Hepatocyte (in vitro differentiated cells): ENCODE measurements at regions not wholly inside any gene's neighbourhood (a gene's known extent, or its start where the extent isn't known, plus 50 kb on each side); places are given as distances from the start of the nearest gene placed in this dataset.

ENCODE experiments used
- DNase-seq: peaks from one replicate; pipeline ENCODE4 v3.0.0-alpha.2; 2016; ENCODE audit warnings: low spot score
- H2AFZ ChIP-seq: fragments of 200-600 bp; sonication (generic); 2 replicates; pipeline ENCODE4 v1.6.0; 2016; ENCODE audit warnings: antibody characterized with exemption, mild to moderate bottlenecking
- H3K27ac ChIP-seq: fragments of 200-600 bp; sonication (generic); 2 replicates; pipeline ENCODE4 v1.5.1; 2016; ENCODE audit warnings: mild to moderate bottlenecking
- H3K27me3 ChIP-seq: fragments of 200-600 bp; sonication (generic); 2 replicates; pipeline ENCODE4 v1.6.1; 2016
- H3K36me3 ChIP-seq: fragments of 200-600 bp; sonication (generic); replicated peaks from 2 replicates; pipeline ENCODE4 v1.5.1; 2016; ENCODE audit warnings: low read depth; ENCODE audit not compliant: insufficient read depth
- H3K4me1 ChIP-seq: fragments of 200-600 bp; sonication (generic); 2 replicates; pipeline ENCODE4 v1.5.1; 2016; ENCODE audit warnings: mild to moderate bottlenecking, moderate library complexity; ENCODE audit not compliant: insufficient read depth
- H3K4me2 ChIP-seq: fragments of 200-600 bp; sonication (generic); 2 replicates; pipeline ENCODE4 v1.6.0; 2016
- H3K4me3 ChIP-seq: fragments of 200-600 bp; sonication (generic); 2 replicates; pipeline ENCODE4 v1.5.1; 2016; ENCODE audit warnings: mild to moderate bottlenecking
- H3K79me2 ChIP-seq: fragments of 200-600 bp; sonication (generic); 2 replicates; pipeline ENCODE4 v1.6.0; 2017; ENCODE audit warnings: mild to moderate bottlenecking
- H3K9me2 ChIP-seq: fragments of 200-600 bp; sonication (generic); replicated peaks from 2 replicates; pipeline ENCODE4 v1.6.0; 2017; ENCODE audit warnings: mild to moderate bottlenecking; ENCODE audit not compliant: insufficient read depth
- H3K9me3 ChIP-seq: fragments of 200-600 bp; sonication (generic); 2 replicates; pipeline ENCODE4 v1.5.1; 2016; ENCODE audit warnings: low read depth, mild to moderate bottlenecking
- H4K20me1 ChIP-seq: fragments of 200-600 bp; sonication (generic); 2 replicates; pipeline ENCODE4 v1.6.0; 2016; ENCODE audit warnings: mild to moderate bottlenecking; ENCODE audit not compliant: insufficient read depth, poor library complexity, severe bottlenecking
- CTCF ChIP-seq: fragments of 200-600 bp; sonication (generic); IDR thresholded peaks from 2 replicates; pipeline ENCODE4 v1.5.1; 2016; ENCODE audit warnings: antibody characterized with exemption, mild to moderate bottlenecking; ENCODE audit not compliant: poor library complexity
- EZH2 ChIP-seq: fragments of 200-600 bp; sonication (generic); IDR thresholded peaks from 2 replicates; pipeline ENCODE4 v1.6.1; 2016; ENCODE audit warnings: antibody characterized with exemption, mild to moderate bottlenecking, borderline replicate concordance
- EZH2phosphoT487 ChIP-seq: fragments of 200-600 bp; sonication (generic); IDR thresholded peaks from one replicate; pipeline ENCODE4 v1.6.1; 2018; ENCODE audit warnings: antibody characterized with exemption, mild to moderate bottlenecking, low read depth, moderate library complexity; ENCODE audit not compliant: unreplicated experiment, severe bottlenecking
- WGBS: methylation state at CpG from one replicate; pipeline ENCODE4 v1.1.6; 2016; ENCODE audit warnings: low lambda C conversion rate; ENCODE audit errors: missing lambda C conversion rate; 5-methylcytosine and 5-hydroxymethylcytosine counted together

- H3K79me2 ChIP-seq, result no peaks in the 10 kb centered on the region
- no peaks in the 10 kb centered on the region for H3K36me3 ChIP-seq
- H2AFZ ChIP-seq, result no peak overlapping the region
- WGBS, result 94% methylated on average over 5 of the region's 5 CpGs
- no peak for DNase-seq
- TF ChIP-seq EZH2phosphoT487 (no peak), EZH2 (no peak), CTCF (no peak)
- no peak overlapping the region for H3K4me2 ChIP-seq
- H3K9me3 ChIP-seq, result no peaks in the 10 kb centered on the region
- H4K20me1 ChIP-seq, result no peaks in the 10 kb centered on the region
- H3K4me3 ChIP-seq, result no peak overlapping the region
- H3K9me2 ChIP-seq, result no peaks in the 10 kb centered on the region
- H3K27me3 ChIP-seq, result no peaks in the 10 kb centered on the region
- H3K27ac ChIP-seq, result no peak overlapping the region
- no peaks in the 10 kb centered on the region for H3K4me1 ChIP-seq
These were observed 179.0 kb downstream of the SPRY2 start for GRCh38 chr13:80161896-80162295.

GRCh38 chr13:80161219-80161618 is 179.7 kb downstream of the SPRY2 start:
- TF ChIP-seq EZH2 (no peak), EZH2phosphoT487 (no peak), CTCF (no peak)
- H3K4me2 ChIP-seq, result no peak overlapping the region
- H3K4me1 ChIP-seq, result no peaks in the 10 kb centered on the region
- H2AFZ ChIP-seq, result no peak overlapping the region
- H3K27ac ChIP-seq, result no peak overlapping the region
- H3K79me2 ChIP-seq, result no peaks in the 10 kb centered on the region
- 84% methylated on average over 2 of the region's 2 CpGs for WGBS
- H4K20me1 ChIP-seq, result no peaks in the 10 kb centered on the region
- no peaks in the 10 kb centered on the region for H3K27me3 ChIP-seq
- H3K9me3 ChIP-seq, result no peaks in the 10 kb centered on the region
- DNase-seq, result no peak
- H3K4me3 ChIP-seq, result no peak overlapping the region
- no peaks in the 10 kb centered on the region for H3K9me2 ChIP-seq
- H3K36me3 ChIP-seq, result no peaks in the 10 kb centered on the region

GRCh38 chr13:80160110-80160509 is 180.8 kb downstream of the SPRY2 start:
- Histone ChIP-seq H2AFZ (no peak overlapping the region), H4K20me1 (no peaks in the 10 kb centered on the region), H3K36me3 (no peaks in the 10 kb centered on the region), H3K4me3 (no peak overlapping the region), H3K27me3 (no peaks in the 10 kb centered on the region), H3K9me2 (no peaks in the 10 kb centered on the region), H3K9me3 (no peaks in the 10 kb centered on the region), H3K4me2 (no peak overlapping the region), H3K79me2 (no peaks in the 10 kb centered on the region), H3K27ac (no peak overlapping the region), H3K4me1 (no peaks in the 10 kb centered on the region)
- TF ChIP-seq CTCF (no peak), EZH2phosphoT487 (no peak), EZH2 (no peak)
- no peak for DNase-seq
